ENCODE measurements at regions not wholly inside any gene's neighbourhood (a gene's known extent, or its start where the extent isn't known, plus 50 kb on each side); places are given as distances from the start of the nearest gene placed in this dataset.

GRCh38 chr14:101129521-101130167, 226.1 kb upstream of the RTL1 start:
- Mint-ChIP-seq H3K27me3 (ENCODE audit: low read depth, unreplicated experiment) (peaks cover 49% of the 10 kb centered on the region), H3K4me1 (ENCODE audit: low read depth, unreplicated experiment) (no peaks in the 10 kb centered on the region), H3K4me3 (ENCODE audit: unreplicated experiment) (no peak overlapping the region), H3K36me3 (ENCODE audit: low read depth, unreplicated experiment) (no peaks in the 10 kb centered on the region), H3K27ac (ENCODE audit: unreplicated experiment) (no peak overlapping the region), H3K9me3 (ENCODE audit: unreplicated experiment) (peaks cover 3% of the 10 kb centered on the region)
- Histone ChIP-seq H3K4me3 (ENCODE audit: insufficient read depth, low read depth, low read length) (no peak overlapping the region), H3K4me2 (ENCODE audit: low read length) (no peak overlapping the region), H3K36me3 (ENCODE audit: insufficient read depth, low read length) (no peaks in the 10 kb centered on the region), H3K79me2 (ENCODE audit: insufficient read depth, low read length) (no peaks in the 10 kb centered on the region), H4K20me1 (ENCODE audit: insufficient read depth, low read length) (no peaks in the 10 kb centered on the region), H3K9ac (ENCODE audit: low read length) (no peak overlapping the region), H3K4me1 (ENCODE audit: insufficient read depth, low read length) (no peaks in the 10 kb centered on the region), H3K27me3 (ENCODE audit: insufficient read depth, low read length) (peaks cover 19% of the 10 kb centered on the region), H3K9me3 (ENCODE audit: insufficient read depth, low read depth, low read length) (no peaks in the 10 kb centered on the region), H2AFZ (ENCODE audit: low read depth, low read length) (no peak overlapping the region), H3K27ac (ENCODE audit: low read depth, low read length) (no peak overlapping the region)
- FAIRE-seq (no peak), DNase-seq (ENCODE audit: low read depth) (no peak)
- no peak for TF ChIP-seq CTCF (IDR thresholded peaks at IDR 0.05; ENCODE audit: insufficient read depth, low read depth, low read length)
- no peak for TF ChIP-seq EZH2 (IDR thresholded peaks at IDR 0.05; ENCODE audit: insufficient read depth, low read length)

GRCh38 chr14:101130861-101131260, 227.3 kb upstream of the RTL1 start:
- Mint-ChIP-seq H3K27ac (ENCODE audit: unreplicated experiment) (no peak overlapping the region), H3K27me3 (ENCODE audit: low read depth, unreplicated experiment) (peaks cover 47% of the 10 kb centered on the region), H3K4me1 (ENCODE audit: low read depth, unreplicated experiment) (no peaks in the 10 kb centered on the region), H3K36me3 (ENCODE audit: low read depth, unreplicated experiment) (no peaks in the 10 kb centered on the region), H3K4me3 (ENCODE audit: unreplicated experiment) (no peak overlapping the region), H3K9me3 (ENCODE audit: unreplicated experiment) (peaks cover 3% of the 10 kb centered on the region)
- Histone ChIP-seq H3K27ac (ENCODE audit: low read depth, low read length) (no peak overlapping the region), H3K4me2 (ENCODE audit: low read length) (no peak overlapping the region), H4K20me1 (ENCODE audit: insufficient read depth, low read length) (no peaks in the 10 kb centered on the region), H3K27me3 (ENCODE audit: insufficient read depth, low read length) (peaks cover 19% of the 10 kb centered on the region), H3K79me2 (ENCODE audit: insufficient read depth, low read length) (no peaks in the 10 kb centered on the region), H3K9me3 (ENCODE audit: insufficient read depth, low read depth, low read length) (no peaks in the 10 kb centered on the region), H2AFZ (ENCODE audit: low read depth, low read length) (no peak overlapping the region), H3K4me1 (ENCODE audit: insufficient read depth, low read length) (no peaks in the 10 kb centered on the region), H3K36me3 (ENCODE audit: insufficient read depth, low read length) (no peaks in the 10 kb centered on the region), H3K9ac (ENCODE audit: low read length) (no peak overlapping the region), H3K4me3 (ENCODE audit: insufficient read depth, low read depth, low read length) (no peak overlapping the region)
- TF ChIP-seq EZH2 (IDR thresholded peaks at IDR 0.05; ENCODE audit: insufficient read depth, low read length) (no peak), CTCF (IDR thresholded peaks at IDR 0.05; ENCODE audit: insufficient read depth, low read depth, low read length) (no peak)
- FAIRE-seq (no peak), DNase-seq (ENCODE audit: low read depth) (no peak)

GRCh38 chr14:101131451-101131916, 228.0 kb upstream of the RTL1 start:
- TF ChIP-seq CTCF (IDR thresholded peaks at IDR 0.05; ENCODE audit: insufficient read depth, low read depth, low read length) (no peak), EZH2 (IDR thresholded peaks at IDR 0.05; ENCODE audit: insufficient read depth, low read length) (no peak)
- Histone ChIP-seq H3K36me3 (ENCODE audit: insufficient read depth, low read length) (no peaks in the 10 kb centered on the region), H3K4me1 (ENCODE audit: insufficient read depth, low read length) (no peaks in the 10 kb centered on the region), H3K79me2 (ENCODE audit: insufficient read depth, low read length) (no peaks in the 10 kb centered on the region), H3K27ac (ENCODE audit: low read depth, low read length) (no peak overlapping the region), H3K9ac (ENCODE audit: low read length) (no peak overlapping the region), H3K9me3 (ENCODE audit: insufficient read depth, low read depth, low read length) (no peaks in the 10 kb centered on the region), H3K27me3 (ENCODE audit: insufficient read depth, low read length) (peaks cover 19% of the 10 kb centered on the region), H4K20me1 (ENCODE audit: insufficient read depth, low read length) (no peaks in the 10 kb centered on the region), H3K4me2 (ENCODE audit: low read length) (no peak overlapping the region), H3K4me3 (ENCODE audit: insufficient read depth, low read depth, low read length) (no peak overlapping the region), H2AFZ (ENCODE audit: low read depth, low read length) (no peak overlapping the region)
- no peak overlapping the region for H3K4me3 Mint-ChIP-seq (ENCODE audit: unreplicated experiment)
- FAIRE-seq, result no peak
- H3K9me3 Mint-ChIP-seq (ENCODE audit: unreplicated experiment), result peaks cover 3% of the 10 kb centered on the region
- H3K27ac Mint-ChIP-seq (ENCODE audit: unreplicated experiment), result no peak overlapping the region
- DNase-seq (ENCODE audit: low read depth), result no peak
- no peaks in the 10 kb centered on the region for H3K4me1 Mint-ChIP-seq (ENCODE audit: low read depth, unreplicated experiment)
- peaks cover 49% of the 10 kb centered on the region for H3K27me3 Mint-ChIP-seq (ENCODE audit: low read depth, unreplicated experiment)
- no peaks in the 10 kb centered on the region for H3K36me3 Mint-ChIP-seq (ENCODE audit: low read depth, unreplicated experiment)

All from astrocyte (in vitro differentiated cells and primary cell).